ENCODE measurements at regions not wholly inside any gene's neighbourhood (a gene's known extent, or its start where the extent isn't known, plus 50 kb on each side); places are given as distances from the start of the nearest gene placed in this dataset.
"Not testable (repeated sequence)": the region's sequence is repeated elsewhere in the genome, so short reads cannot be mapped to it uniquely, and the experiment has no call there.

DNA sequence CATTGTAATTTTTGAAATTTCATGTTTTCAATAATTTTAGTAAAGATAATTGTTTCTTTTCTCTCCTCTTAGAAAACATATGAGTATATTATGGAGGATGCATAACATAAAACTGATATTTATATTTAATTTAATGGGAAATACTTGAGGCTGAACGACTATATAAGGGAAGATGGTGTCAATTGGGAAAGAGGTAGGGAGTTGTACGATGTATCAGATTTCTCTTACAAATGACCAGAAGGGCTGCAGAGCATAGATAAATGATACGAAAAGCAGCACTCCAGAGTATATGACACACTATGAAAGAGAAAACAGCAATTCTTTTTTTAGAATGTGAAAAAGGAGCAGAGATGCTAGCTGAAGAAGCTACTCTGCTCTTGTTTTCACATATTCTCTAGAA lies 1308.0 kb upstream of the MIR17HG start:
- no peak overlapping the region for H3K27ac ChIP-seq (ENCODE audit: low read depth, low read length)
- POLR2A ChIA-PET, result no interaction called here
- no peaks in the 10 kb centered on the region for H3K9me3 ChIP-seq (ENCODE audit: control insufficient read depth, insufficient read depth, low read length)
- DNase-seq (ENCODE audit: low read depth, low spot score), result no peak
- no peaks in the 10 kb centered on the region for H3K27me3 ChIP-seq (ENCODE audit: control insufficient read depth, insufficient read depth, low read length)
- CTCF ChIA-PET, result no interaction called here
- no peak for TF ChIP-seq CTCF (IDR thresholded peaks at IDR 0.05; ENCODE audit: low read depth, low read length)
- H3K4me3 ChIP-seq (ENCODE audit: low read depth, low read length), result no peak overlapping the region

- CTCF ChIA-PET, result no interaction called here
- no peak for TF ChIP-seq CTCF (IDR thresholded peaks at IDR 0.05; ENCODE audit: low read depth, low read length)
- no peak for DNase-seq (ENCODE audit: low read depth, low spot score)
- H3K27ac ChIP-seq (ENCODE audit: low read depth, low read length), result no peak overlapping the region
- H3K4me3 ChIP-seq (ENCODE audit: low read depth, low read length), result no peak overlapping the region
- H3K27me3 ChIP-seq (ENCODE audit: control insufficient read depth, insufficient read depth, low read length), result no peaks in the 10 kb centered on the region
- H3K9me3 ChIP-seq (ENCODE audit: control insufficient read depth, insufficient read depth, low read length), result peaks cover 5% of the 10 kb centered on the region; the same call in 1 of the 2 replicates
- POLR2A ChIA-PET, result no interaction called here
Measured at GRCh38 chr13:90047600-90047999, 1299.9 kb upstream of the MIR17HG start.

DNA sequence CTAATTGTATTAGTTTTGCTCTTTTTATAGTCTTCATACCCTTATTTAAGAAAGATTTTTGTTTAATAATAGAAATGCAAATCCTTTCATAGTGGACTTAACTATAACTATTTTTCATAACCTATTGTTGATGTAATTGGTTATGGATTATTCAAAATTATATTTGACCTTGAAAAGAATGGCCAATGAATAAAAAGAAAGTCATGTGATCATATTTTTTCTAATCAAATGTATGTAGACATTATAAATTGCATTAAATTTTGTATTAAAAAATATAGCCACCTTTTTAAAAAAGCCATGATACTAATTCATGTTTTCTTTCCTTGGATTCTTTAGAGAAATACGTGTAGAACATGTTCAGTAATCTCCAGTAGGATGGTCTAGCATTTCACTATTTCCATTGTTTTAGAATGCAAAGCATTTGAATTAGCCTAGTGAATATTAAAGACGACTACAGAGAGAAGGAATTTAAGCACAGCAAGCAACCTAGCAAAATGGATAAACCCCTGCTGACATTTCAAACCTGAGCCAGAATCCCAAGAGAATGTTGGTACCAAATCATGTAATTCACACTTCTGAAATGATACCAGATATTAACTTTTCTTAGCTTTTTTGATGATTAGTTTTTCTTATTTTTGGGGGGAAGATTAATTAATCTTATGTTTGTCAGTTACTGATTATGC lies 1297.4 kb upstream of the MIR17HG start:
- no peak overlapping the region for H3K4me3 ChIP-seq (ENCODE audit: low read depth, low read length)
- ChIA-PET POLR2A (no interaction called here), CTCF (no interaction called here)
- H3K9me3 ChIP-seq (ENCODE audit: control insufficient read depth, insufficient read depth, low read length), result peaks cover 5% of the 10 kb centered on the region; the same call in 1 of the 2 replicates
- no peaks in the 10 kb centered on the region for H3K27me3 ChIP-seq (ENCODE audit: control insufficient read depth, insufficient read depth, low read length)
- no peak for TF ChIP-seq CTCF (IDR thresholded peaks at IDR 0.05; ENCODE audit: low read depth, low read length)
- no peak overlapping the region for H3K27ac ChIP-seq (ENCODE audit: low read depth, low read length)
- DNase-seq (ENCODE audit: low read depth, low spot score), result no peak

DNA sequence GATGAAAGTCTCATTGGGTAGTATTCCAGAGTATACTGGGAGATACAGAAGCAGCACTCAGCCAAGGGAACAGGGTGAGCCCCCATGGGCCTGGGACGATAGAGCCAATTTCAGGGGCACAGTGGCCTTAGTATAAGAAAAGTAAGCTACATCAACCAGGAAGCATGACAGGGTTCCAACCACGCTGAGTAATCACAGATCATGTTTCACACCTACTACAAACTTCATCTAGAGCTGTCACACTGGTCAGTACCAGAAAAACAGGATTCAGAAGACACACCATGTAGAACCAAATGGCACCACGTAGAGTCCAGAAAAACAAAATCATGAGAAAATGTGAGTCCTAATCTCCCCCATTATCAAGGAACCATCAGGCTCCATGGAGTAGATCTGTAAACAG lies 1292.4 kb upstream of the MIR17HG start:
- CTCF ChIA-PET, result no interaction called here
- H3K27ac ChIP-seq (ENCODE audit: low read depth, low read length), result no peak overlapping the region
- no peak for TF ChIP-seq CTCF (IDR thresholded peaks at IDR 0.05; ENCODE audit: low read depth, low read length)
- no peaks in the 10 kb centered on the region for H3K9me3 ChIP-seq (ENCODE audit: control insufficient read depth, insufficient read depth, low read length)
- DNase-seq (ENCODE audit: low read depth, low spot score), result no peak
- H3K27me3 ChIP-seq (ENCODE audit: control insufficient read depth, insufficient read depth, low read length), result no peaks in the 10 kb centered on the region
- POLR2A ChIA-PET, result no interaction called here
- H3K4me3 ChIP-seq (ENCODE audit: low read depth, low read length), result no peak overlapping the region

GRCh38 chr13:90055760-90056159 lies 1291.7 kb upstream of the MIR17HG start:
- POLR2A ChIA-PET, result no interaction called here
- Histone ChIP-seq H3K9me3 (ENCODE audit: control insufficient read depth, insufficient read depth, low read length) (no peaks in the 10 kb centered on the region), H3K4me3 (ENCODE audit: low read depth, low read length) (no peak overlapping the region), H3K27me3 (ENCODE audit: control insufficient read depth, insufficient read depth, low read length) (no peaks in the 10 kb centered on the region), H3K27ac (ENCODE audit: low read depth, low read length) (no peak overlapping the region)
- no peak for TF ChIP-seq CTCF (IDR thresholded peaks at IDR 0.05; ENCODE audit: low read depth, low read length)
- CTCF ChIA-PET, result no interaction called here
- no peak for DNase-seq (ENCODE audit: low read depth, low spot score)

DNA sequence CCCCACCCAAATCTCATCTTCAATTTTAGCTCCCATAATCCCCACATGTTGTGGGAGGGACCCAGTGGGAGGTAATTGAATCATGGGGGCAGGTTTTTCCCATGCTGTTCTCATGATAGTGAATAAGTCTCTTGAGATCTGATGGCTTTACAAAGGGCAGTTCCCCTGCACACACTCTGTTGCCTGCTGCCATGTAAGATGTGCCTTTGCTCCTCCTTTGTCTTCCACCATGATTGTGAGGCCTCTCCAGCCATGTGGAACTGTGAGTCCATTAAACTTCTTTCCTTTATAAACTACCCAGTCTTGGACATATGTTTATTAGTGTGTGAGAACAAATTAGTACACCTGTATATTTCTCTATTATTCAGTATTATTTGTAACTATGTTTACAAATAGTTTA lies 1283.3 kb upstream of the MIR17HG start:
- POLR2A ChIA-PET; CTCF ChIA-PET; H3K27me3 ChIP-seq (ENCODE audit: control insufficient read depth, insufficient read depth, low read length); H3K9me3 ChIP-seq (ENCODE audit: control insufficient read depth, insufficient read depth, low read length); H3K4me3 ChIP-seq (ENCODE audit: low read depth, low read length); H3K27ac ChIP-seq (ENCODE audit: low read depth, low read length); DNase-seq (ENCODE audit: low read depth, low spot score): not testable (repeated sequence)

Measured in AG04450 (cell line).